OCI-LY3 (cell line): ENCODE measurements at regions not wholly inside any gene's neighbourhood (a gene's known extent, or its start where the extent isn't known, plus 50 kb on each side); places are given as distances from the start of the nearest gene placed in this dataset.

Experiments
- H2AFZ ChIP-seq: fragments of 200-600, 300-600 bp; shearing (Covaris generic); 2 replicates; pipeline ENCODE4 v1.6.0; 2014; ENCODE audit warnings: antibody characterized with exemption, low read depth, low read length
- H3K27ac ChIP-seq: fragments of 200-600, 300-600 bp; sonication (generic); 2 replicates; pipeline ENCODE4 v1.5.1; 2014; ENCODE audit warnings: mild to moderate bottlenecking, low read length, moderate library complexity, mixed read lengths
- H3K27me3 ChIP-seq: fragments of 200-600, 300-600 bp; sonication (generic); 2 replicates; pipeline ENCODE4 v1.6.1; 2014; ENCODE audit warnings: low read depth, low read length, mixed read lengths
- H3K36me3 ChIP-seq: fragments of 200-600, 300-600 bp; sonication (generic); replicated peaks from 2 replicates; pipeline ENCODE3; 2014; ENCODE audit warnings: low read depth, low read length, mixed read lengths
- H3K4me1 ChIP-seq: fragments of 300-600, 200-600 bp; sonication (generic); 2 replicates; pipeline ENCODE4 v1.6.1; 2014; ENCODE audit warnings: low read length, mixed read lengths
- H3K4me2 ChIP-seq: fragments of 200-600, 300-600 bp; sonication (generic); 2 replicates; pipeline ENCODE4 v1.6.1; 2014; ENCODE audit warnings: low read length, mixed read lengths
- H3K4me3 ChIP-seq: fragments of 300-600, 200-600 bp; sonication (generic); 2 replicates; pipeline ENCODE4 v1.5.1; 2014; ENCODE audit warnings: antibody characterized with exemption, mild to moderate bottlenecking, low read length, moderate library complexity
- H3K79me2 ChIP-seq: fragments of 300-600, 200-600 bp; shearing (Covaris generic); 2 replicates; pipeline ENCODE4 v1.6.1; 2014; ENCODE audit warnings: mild to moderate bottlenecking, low read length, mixed read lengths
- H3K9ac ChIP-seq: fragments of 300-600, 200-600 bp; shearing (Covaris generic); 2 replicates; pipeline ENCODE4 v1.6.0; 2014; ENCODE audit warnings: mild to moderate bottlenecking, low read length, moderate library complexity
- H3K9me3 ChIP-seq: fragments of 200-600, 300-600 bp; shearing (Covaris generic); 2 replicates; pipeline ENCODE4 v1.6.1; 2014; ENCODE audit warnings: low read length, mixed read lengths; ENCODE audit not compliant: insufficient read depth
- H4K20me1 ChIP-seq: fragments of 200-600, 300-600 bp; sonication (generic); 2 replicates; pipeline ENCODE4 v1.6.1; 2016; ENCODE audit warnings: low read length, mixed read lengths; ENCODE audit not compliant: insufficient read depth
- CTCF ChIP-seq: fragments of 200-600, 300-600 bp; sonication (generic); IDR thresholded peaks from 2 replicates; pipeline ENCODE4 v1.5.1; 2014; ENCODE audit warnings: antibody characterized with exemption, low read length, low read depth
- EZH2phosphoT487 ChIP-seq: fragments of 200-600 bp; shearing (Covaris generic); IDR thresholded peaks from 2 replicates; pipeline ENCODE4 v1.6.1; 2018; ENCODE audit warnings: antibody characterized with exemption, mixed run types, low read depth

- H2AFZ ChIP-seq = no peak overlapping the region
- no peaks in the 10 kb centered on the region for H3K9me3 ChIP-seq
- H3K4me2 ChIP-seq = no peak overlapping the region
- TF ChIP-seq CTCF = no peak
- TF ChIP-seq EZH2phosphoT487 = no peak
- H3K79me2 ChIP-seq = no peaks in the 10 kb centered on the region
- H3K9ac ChIP-seq = no peak overlapping the region
- H4K20me1 ChIP-seq = no peaks in the 10 kb centered on the region
- peaks cover 71% of the 10 kb centered on the region for H3K27me3 ChIP-seq
- H3K27ac ChIP-seq = no peak overlapping the region
- no peaks in the 10 kb centered on the region for H3K36me3 ChIP-seq
- H3K4me3 ChIP-seq = no peak overlapping the region
- peaks cover 11% of the 10 kb centered on the region; the same call in 1 of the 2 replicates for H3K4me1 ChIP-seq
Measured at GRCh38 chr5:168128557-168128956, 162.9 kb upstream of the WWC1 start.

- Histone ChIP-seq H3K4me2 (no peak overlapping the region), H3K9me3 (no peaks in the 10 kb centered on the region), H3K27me3 (peaks cover 71% of the 10 kb centered on the region), H3K4me3 (no peak overlapping the region), H3K9ac (no peak overlapping the region), H3K4me1 (peaks cover 7% of the 10 kb centered on the region), H3K79me2 (no peaks in the 10 kb centered on the region), H4K20me1 (no peaks in the 10 kb centered on the region), H2AFZ (no peak overlapping the region), H3K27ac (no peak overlapping the region), H3K36me3 (no peaks in the 10 kb centered on the region)
- TF ChIP-seq CTCF (no peak), EZH2phosphoT487 (no peak)
Measured at GRCh38 chr5:168131519-168131918, 159.9 kb upstream of the WWC1 start.

- H2AFZ ChIP-seq = no peak overlapping the region
Measured at GRCh38 chr5:168132241-168132641, 159.2 kb upstream of the WWC1 start.

GRCh38 chr5:168135897-168136296 is 155.5 kb upstream of the WWC1 start:
- Histone ChIP-seq H3K9me3 (no peaks in the 10 kb centered on the region), H3K79me2 (no peaks in the 10 kb centered on the region), H3K4me1 (peaks cover 7% of the 10 kb centered on the region), H3K4me2 (peak overlapping the region; percentile 45), H4K20me1 (no peaks in the 10 kb centered on the region), H3K36me3 (no peaks in the 10 kb centered on the region), H3K27me3 (peaks cover 58% of the 10 kb centered on the region), H3K27ac (no peak overlapping the region), H3K4me3 (no peak overlapping the region), H2AFZ (no peak overlapping the region), H3K9ac (no peak overlapping the region)
- no peak for TF ChIP-seq CTCF
- TF ChIP-seq EZH2phosphoT487 = no peak

More at GRCh38 chr5:168132241-168132641, 159.2 kb upstream of the WWC1 start:
- Histone ChIP-seq H3K27ac (no peak overlapping the region), H3K27me3 (peaks cover 78% of the 10 kb centered on the region), H3K79me2 (no peaks in the 10 kb centered on the region), H4K20me1 (no peaks in the 10 kb centered on the region), H3K9ac (no peak overlapping the region), H3K4me3 (no peak overlapping the region), H3K36me3 (no peaks in the 10 kb centered on the region), H3K9me3 (no peaks in the 10 kb centered on the region), H3K4me2 (no peak overlapping the region), H3K4me1 (peaks cover 7% of the 10 kb centered on the region)
- TF ChIP-seq CTCF (no peak), EZH2phosphoT487 (no peak)
